HCT116 (cell line): ENCODE measurements at regions not wholly inside any gene's neighbourhood (a gene's known extent, or its start where the extent isn't known, plus 50 kb on each side); places are given as distances from the start of the nearest gene placed in this dataset.

ENCODE experiments used
- ATAC-seq: fragments of 200-7000 bp; cut with Tn5 transposase; 2 replicates; pipeline ENCODE4 v1.9.1; 2020; ENCODE audit warnings: mild to moderate bottlenecking, moderate library complexity
- BruUV-seq: library from RNA; stranded (reverse); fragments of 400-500 nt; replicated peaks from 2 replicates; lab custom pipeline; 2021; lab: Mats Ljungman, UMichigan
- CTCF ChIA-PET: fragments of 300-600 bp; sonication (Branson Sonifier 250); formaldehyde crosslinking; loops from one replicate; lab custom pipeline; 2021; ENCODE audit warnings: antibody characterized with exemption; lab: Charles Lee
- POLR2A ChIA-PET: fragments of 300-600, 350-600 bp; sonication (Branson Sonifier 250); formaldehyde crosslinking; loops from one replicate; lab custom pipeline; 2021; ENCODE audit warnings: antibody characterized with exemption; lab: Charles Lee
- RAD21 ChIA-PET, 2 experiments: fragments of 300-600 bp; sonication (Branson Sonifier 250); formaldehyde crosslinking; loops; one replicate each; lab custom pipeline; 2023; ENCODE audit warnings: low total read pairs in 2 of 2; ENCODE audit not compliant: uncharacterized antibody in 2 of 2, unreplicated experiment in 2 of 2, low non-redundant PET in 1 of 2; lab: Charles Lee
- DNase-seq: peaks from one replicate; pipeline ENCODE4 v3.0.0-alpha.2; 2010; ENCODE audit warnings: low read depth, low spot score
- H2AFZ ChIP-seq: fragments of 200-600 bp; shearing (Covaris generic), sonication (generic); 2 replicates; pipeline ENCODE4 v1.6.1; 2017; ENCODE audit warnings: low read depth, mixed run types, mixed read lengths, antibody characterized with exemption, low read length; ENCODE audit not compliant: poor library complexity, severe bottlenecking
- H3K27ac ChIP-seq: 2 replicates; pipeline ENCODE4 v1.5.1; 2012; ENCODE audit warnings: low read depth, low read length
- H3K27me3 ChIP-seq: fragments of 200-600 bp; sonication (generic); 2 replicates; pipeline ENCODE4 v1.6.1; 2016; ENCODE audit warnings: mixed run types, low read length, mixed read lengths; ENCODE audit not compliant: insufficient read depth
- H3K36me3 ChIP-seq, 2 experiments: fragments of 200-500 bp in 1 of 2; fragments of 200-600 bp in 1 of 2; sonication (Bioruptor generic) in 1 of 2; sonication (generic) in 1 of 2; 2 replicates each; pipeline versions ENCODE4 v1.5.1 to v1.6.1; 2014 to 2016; ENCODE audit warnings: low read length in 2 of 2, inconsistent platforms in 1 of 2, mixed read lengths in 1 of 2, mixed run types in 1 of 2; ENCODE audit not compliant: insufficient read depth in 2 of 2, control insufficient read depth in 1 of 2
- H3K4me1 ChIP-seq, 2 experiments: fragments of 200-600 bp in 1 of 2; sonication (generic) in 1 of 2; 2 replicates each; pipeline versions ENCODE4 v1.5.1 to v1.6.1; 2012 to 2017; ENCODE audit warnings: low read length in 2 of 2, inconsistent platforms in 1 of 2, mild to moderate bottlenecking in 1 of 2, mixed read lengths in 1 of 2, mixed run types in 1 of 2, moderate library complexity in 1 of 2; ENCODE audit not compliant: insufficient read depth in 2 of 2, control insufficient read depth in 1 of 2
- H3K4me2 ChIP-seq: fragments of 200-600 bp; sonication (generic); 2 replicates; pipeline ENCODE4 v1.6.1; 2017; ENCODE audit warnings: mixed run types, low read length, mixed read lengths
- H3K4me3 ChIP-seq, 2 experiments: fragments of 200-600 bp in 1 of 2; sonication (generic) in 1 of 2; replicated peaks in 1 of 2; 2 replicates each; pipeline ENCODE4 v1.5.1; 2011 to 2016; ENCODE audit warnings: low read length in 2 of 2, control low read depth in 1 of 2, low read depth in 1 of 2, mild to moderate bottlenecking in 1 of 2, mixed read lengths in 1 of 2, mixed run types in 1 of 2
- H3K79me2 ChIP-seq: fragments of 200-600 bp; sonication (generic); 2 replicates; pipeline ENCODE4 v1.6.1; 2017; ENCODE audit warnings: mild to moderate bottlenecking, mixed run types, low read length, moderate library complexity, mixed read lengths; ENCODE audit not compliant: insufficient read depth
- H3K9ac ChIP-seq: fragments of 200-600 bp; sonication (generic); 2 replicates; pipeline ENCODE4 v1.6.1; 2016; ENCODE audit warnings: low read length, mixed read lengths
- H3K9me2 ChIP-seq: fragments of 200-600 bp; sonication (generic), shearing (Covaris generic); 2 replicates; pipeline ENCODE4 v1.6.1; 2017; ENCODE audit warnings: mixed run types, mild to moderate bottlenecking, moderate library complexity; ENCODE audit not compliant: insufficient read depth
- H3K9me3 ChIP-seq, 2 experiments: fragments of 200-500 bp in 1 of 2; fragments of 200-600 bp in 1 of 2; sonication (Bioruptor generic) in 1 of 2; sonication (generic) in 1 of 2; 2 replicates each; pipeline ENCODE4 v1.6.1; 2014 to 2017; ENCODE audit warnings: low read length in 2 of 2, mixed read lengths in 2 of 2, inconsistent platforms in 1 of 2, low read depth in 1 of 2, mild to moderate bottlenecking in 1 of 2, mixed run types in 1 of 2, moderate library complexity in 1 of 2; ENCODE audit not compliant: control insufficient read depth in 1 of 2, insufficient read depth in 1 of 2
- H4K20me1 ChIP-seq: fragments of 200-600 bp; sonication (generic), shearing (Covaris generic); 2 replicates; pipeline ENCODE4 v1.6.1; 2017; ENCODE audit warnings: mixed run types, mild to moderate bottlenecking, moderate library complexity; ENCODE audit not compliant: insufficient read depth
- CBX3 ChIP-seq: IDR thresholded peaks from 2 replicates; pipeline ENCODE4 v1.6.1; 2012; ENCODE audit warnings: low read depth
- CEBPB ChIP-seq: IDR thresholded peaks from 2 replicates; pipeline ENCODE4 v1.6.1; 2012; ENCODE audit warnings: low read depth
- EZH2 ChIP-seq: fragments of 200-600 bp; sonication (generic); IDR thresholded peaks from 2 replicates; pipeline ENCODE4 v1.6.1; 2017; ENCODE audit warnings: antibody characterized with exemption, mixed run types
- FOSL1 ChIP-seq: IDR thresholded peaks from 2 replicates; pipeline ENCODE4 v1.6.1; 2012; ENCODE audit warnings: low read depth
- POLR2A ChIP-seq: IDR thresholded peaks from 2 replicates; pipeline ENCODE4 v1.7.0; 2011; ENCODE audit warnings: borderline replicate concordance; ENCODE audit not compliant: insufficient read depth, insufficient read length; ENCODE audit errors: extremely low read depth
- POLR2AphosphoS5 ChIP-seq: IDR thresholded peaks from 2 replicates; pipeline ENCODE4 v1.6.1; 2011; ENCODE audit warnings: mild to moderate bottlenecking, low read depth, low read length, moderate library complexity
- TCF7L2 ChIP-seq: IDR thresholded peaks from 2 replicates; pipeline ENCODE4 v1.7.0; 2011; ENCODE audit warnings: borderline replicate concordance, inconsistent platforms; ENCODE audit not compliant: insufficient read depth, insufficient read length; ENCODE audit errors: extremely low read depth
- ZFX ChIP-seq: fragments of 450-650 bp; IDR thresholded peaks from 2 replicates; pipeline ENCODE4 v1.6.1; 2017
- intact Hi-C: fragments of 100-400 bp; cut with micrococcal nuclease; formaldehyde crosslinking; loops from 2 replicates; pipeline ENCODE4 v1.10.0; 2022
- TF ChIP-seq, protein P1 (sequence below): IDR thresholded peaks from 2 replicates; pipeline ENCODE4 v1.6.1; 2012; ENCODE audit warnings: low read depth
- TF ChIP-seq, protein P2 (sequence below): IDR thresholded peaks from 2 replicates; pipeline ENCODE4 v1.6.1; 2012

DNA sequence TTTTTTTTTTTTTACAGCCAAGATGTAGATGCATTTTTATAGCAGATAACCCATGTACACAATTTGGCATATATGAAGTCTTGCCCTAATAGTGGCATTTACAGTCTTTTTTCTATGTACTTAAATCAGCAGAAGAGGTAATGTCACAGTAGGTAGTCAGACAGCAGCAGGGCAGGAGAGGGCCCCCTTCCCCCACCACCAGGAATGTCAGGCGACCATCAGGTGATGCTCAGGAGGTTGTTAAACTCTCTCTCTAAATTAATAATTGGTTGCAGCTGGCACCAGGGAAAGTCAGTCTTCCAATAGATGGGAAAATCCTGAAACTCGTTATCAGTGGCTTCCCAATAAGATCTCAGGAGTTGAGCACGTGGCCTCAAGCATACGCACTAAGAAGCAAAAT, 188.0 kb upstream of the ADGRB3 start:
- CTCF ChIA-PET = no interaction called here

More for the DNA sequence above, 188.0 kb upstream of the ADGRB3 start:
- TF ChIP-seq EZH2 (no peak), CBX3 (no peak), CEBPB (no peak), TCF7L2 (no peak), FOSL1 (no peak), POLR2A (no peak), POLR2AphosphoS5 (no peak), ZFX (no peak)
- TF ChIP-seq, protein P1, sequence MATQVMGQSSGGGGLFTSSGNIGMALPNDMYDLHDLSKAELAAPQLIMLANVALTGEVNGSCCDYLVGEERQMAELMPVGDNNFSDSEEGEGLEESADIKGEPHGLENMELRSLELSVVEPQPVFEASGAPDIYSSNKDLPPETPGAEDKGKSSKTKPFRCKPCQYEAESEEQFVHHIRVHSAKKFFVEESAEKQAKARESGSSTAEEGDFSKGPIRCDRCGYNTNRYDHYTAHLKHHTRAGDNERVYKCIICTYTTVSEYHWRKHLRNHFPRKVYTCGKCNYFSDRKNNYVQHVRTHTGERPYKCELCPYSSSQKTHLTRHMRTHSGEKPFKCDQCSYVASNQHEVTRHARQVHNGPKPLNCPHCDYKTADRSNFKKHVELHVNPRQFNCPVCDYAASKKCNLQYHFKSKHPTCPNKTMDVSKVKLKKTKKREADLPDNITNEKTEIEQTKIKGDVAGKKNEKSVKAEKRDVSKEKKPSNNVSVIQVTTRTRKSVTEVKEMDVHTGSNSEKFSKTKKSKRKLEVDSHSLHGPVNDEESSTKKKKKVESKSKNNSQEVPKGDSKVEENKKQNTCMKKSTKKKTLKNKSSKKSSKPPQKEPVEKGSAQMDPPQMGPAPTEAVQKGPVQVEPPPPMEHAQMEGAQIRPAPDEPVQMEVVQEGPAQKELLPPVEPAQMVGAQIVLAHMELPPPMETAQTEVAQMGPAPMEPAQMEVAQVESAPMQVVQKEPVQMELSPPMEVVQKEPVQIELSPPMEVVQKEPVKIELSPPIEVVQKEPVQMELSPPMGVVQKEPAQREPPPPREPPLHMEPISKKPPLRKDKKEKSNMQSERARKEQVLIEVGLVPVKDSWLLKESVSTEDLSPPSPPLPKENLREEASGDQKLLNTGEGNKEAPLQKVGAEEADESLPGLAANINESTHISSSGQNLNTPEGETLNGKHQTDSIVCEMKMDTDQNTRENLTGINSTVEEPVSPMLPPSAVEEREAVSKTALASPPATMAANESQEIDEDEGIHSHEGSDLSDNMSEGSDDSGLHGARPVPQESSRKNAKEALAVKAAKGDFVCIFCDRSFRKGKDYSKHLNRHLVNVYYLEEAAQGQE = no peak
- TF ChIP-seq, protein P2, sequence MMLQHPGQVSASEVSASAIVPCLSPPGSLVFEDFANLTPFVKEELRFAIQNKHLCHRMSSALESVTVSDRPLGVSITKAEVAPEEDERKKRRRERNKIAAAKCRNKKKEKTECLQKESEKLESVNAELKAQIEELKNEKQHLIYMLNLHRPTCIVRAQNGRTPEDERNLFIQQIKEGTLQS = no peak
- ATAC-seq = no peak
- Histone ChIP-seq H3K36me3 (no peaks in the 10 kb centered on the region), H3K27me3 (no peaks in the 10 kb centered on the region), H3K4me2 (no peak overlapping the region), H4K20me1 (no peaks in the 10 kb centered on the region), H3K4me3 (no peak overlapping the region), H3K9ac (no peak overlapping the region), H3K9me2 (no peaks in the 10 kb centered on the region), H3K9me3 (peaks cover 0 to 6% of the 10 kb centered on the region in 2 experiments; a peak in 1 of 4 replicates), H3K79me2 (no peaks in the 10 kb centered on the region), H2AFZ (no peak overlapping the region), H3K4me1 (no peaks in the 10 kb centered on the region), H3K27ac (no peak overlapping the region)
- BruUV-seq = no TSS peak
- DNase-seq = no peak
- POLR2A ChIA-PET = no interaction called here
- RAD21 ChIA-PET = no interaction called here
- intact Hi-C loops = no loop called here
